Endothelial cell (in vitro differentiated cells): ENCODE measurements at regions not wholly inside any gene's neighbourhood (a gene's known extent, or its start where the extent isn't known, plus 50 kb on each side); places are given as distances from the start of the nearest gene placed in this dataset.

ENCODE experiments used
- DNase-seq: peaks from one replicate; pipeline ENCODE4 v3.0.0; 2021; ENCODE audit warnings: low spot score
- H3K27ac Mint-ChIP-seq: one replicate; pipeline ENCODE4 v1.8.0; 2021; ENCODE audit warnings: mixed read lengths, inconsistent platforms; ENCODE audit not compliant: unreplicated experiment
- H3K27me3 Mint-ChIP-seq: one replicate; pipeline ENCODE4 v1.8.0; 2021; ENCODE audit warnings: mild to moderate bottlenecking, moderate library complexity, mixed read lengths, inconsistent platforms; ENCODE audit not compliant: unreplicated experiment
- H3K36me3 Mint-ChIP-seq: one replicate; pipeline ENCODE4 v1.8.0; 2021; ENCODE audit warnings: mild to moderate bottlenecking, low read depth, mixed read lengths, inconsistent platforms; ENCODE audit not compliant: unreplicated experiment
- H3K4me1 Mint-ChIP-seq: one replicate; pipeline ENCODE4 v1.8.0; 2021; ENCODE audit warnings: mild to moderate bottlenecking, mixed read lengths, inconsistent platforms; ENCODE audit not compliant: unreplicated experiment
- H3K4me3 Mint-ChIP-seq: one replicate; pipeline ENCODE4 v1.8.0; 2021; ENCODE audit warnings: mild to moderate bottlenecking, mixed read lengths, inconsistent platforms; ENCODE audit not compliant: unreplicated experiment
- H3K9me3 Mint-ChIP-seq: one replicate; pipeline ENCODE4 v1.8.0; 2021; ENCODE audit warnings: mixed read lengths, inconsistent platforms; ENCODE audit not compliant: unreplicated experiment
- TF ChIP-seq, protein P1 (sequence below): fragments of 200-600 bp; sonication (generic); IDR thresholded peaks from one replicate; pipeline ENCODE4 v1.5.0; 2021; ENCODE audit warnings: antibody characterized with exemption; ENCODE audit not compliant: unreplicated experiment

DNA sequence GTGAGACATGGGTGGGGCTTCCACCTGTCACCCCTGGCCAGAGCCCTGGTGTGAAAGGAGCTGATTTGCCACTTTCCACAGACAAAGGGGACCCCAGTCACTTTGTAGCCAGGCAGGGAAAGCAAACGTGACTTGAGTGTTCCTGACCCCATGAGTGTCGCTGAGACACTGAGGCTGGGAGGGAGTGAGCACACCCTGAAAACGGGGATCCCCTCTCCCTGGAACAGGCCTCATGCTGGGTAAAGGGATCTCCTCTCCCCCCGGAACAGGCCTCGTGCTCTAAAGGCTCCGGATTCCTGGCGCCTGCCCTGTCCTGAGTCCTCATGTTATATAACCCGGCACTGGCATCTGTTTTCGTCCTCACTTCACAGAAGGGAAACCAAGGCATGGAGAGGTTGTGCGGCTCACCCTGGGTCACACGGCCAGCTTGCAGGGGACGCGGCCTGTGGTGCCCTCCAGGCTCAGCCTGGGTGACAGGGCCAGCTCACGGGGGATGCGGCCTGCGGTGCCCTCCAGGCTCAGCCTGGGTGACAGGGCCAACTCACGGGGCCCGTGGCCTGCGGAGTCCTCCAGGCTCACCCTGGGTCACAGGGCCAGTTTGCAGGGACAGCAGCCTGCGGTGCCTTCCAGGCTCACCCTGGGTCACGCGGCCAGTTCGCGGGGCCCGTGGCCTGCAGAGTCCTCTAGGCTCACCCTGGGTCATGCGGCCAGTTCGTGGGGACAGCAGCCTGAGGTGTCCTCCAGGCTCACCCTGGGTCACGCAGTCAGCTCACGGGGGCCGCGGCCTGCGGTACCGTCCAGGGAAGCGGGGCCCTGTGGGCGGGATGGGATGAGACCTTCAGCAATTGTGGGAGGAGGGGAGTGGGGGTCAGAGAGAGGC is 104.7 kb downstream of the PDGFA start:
- H3K36me3 Mint-ChIP-seq: peaks cover 10% of the 10 kb centered on the region
- no peak overlapping the region for H3K4me3 Mint-ChIP-seq
- no peaks in the 10 kb centered on the region for H3K9me3 Mint-ChIP-seq
- TF ChIP-seq, protein P1, sequence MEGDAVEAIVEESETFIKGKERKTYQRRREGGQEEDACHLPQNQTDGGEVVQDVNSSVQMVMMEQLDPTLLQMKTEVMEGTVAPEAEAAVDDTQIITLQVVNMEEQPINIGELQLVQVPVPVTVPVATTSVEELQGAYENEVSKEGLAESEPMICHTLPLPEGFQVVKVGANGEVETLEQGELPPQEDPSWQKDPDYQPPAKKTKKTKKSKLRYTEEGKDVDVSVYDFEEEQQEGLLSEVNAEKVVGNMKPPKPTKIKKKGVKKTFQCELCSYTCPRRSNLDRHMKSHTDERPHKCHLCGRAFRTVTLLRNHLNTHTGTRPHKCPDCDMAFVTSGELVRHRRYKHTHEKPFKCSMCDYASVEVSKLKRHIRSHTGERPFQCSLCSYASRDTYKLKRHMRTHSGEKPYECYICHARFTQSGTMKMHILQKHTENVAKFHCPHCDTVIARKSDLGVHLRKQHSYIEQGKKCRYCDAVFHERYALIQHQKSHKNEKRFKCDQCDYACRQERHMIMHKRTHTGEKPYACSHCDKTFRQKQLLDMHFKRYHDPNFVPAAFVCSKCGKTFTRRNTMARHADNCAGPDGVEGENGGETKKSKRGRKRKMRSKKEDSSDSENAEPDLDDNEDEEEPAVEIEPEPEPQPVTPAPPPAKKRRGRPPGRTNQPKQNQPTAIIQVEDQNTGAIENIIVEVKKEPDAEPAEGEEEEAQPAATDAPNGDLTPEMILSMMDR: no peak
- no peaks in the 10 kb centered on the region for H3K4me1 Mint-ChIP-seq
- H3K27ac Mint-ChIP-seq: no peak overlapping the region
- H3K27me3 Mint-ChIP-seq: peaks cover 7% of the 10 kb centered on the region
- DNase-seq: no peak

DNA sequence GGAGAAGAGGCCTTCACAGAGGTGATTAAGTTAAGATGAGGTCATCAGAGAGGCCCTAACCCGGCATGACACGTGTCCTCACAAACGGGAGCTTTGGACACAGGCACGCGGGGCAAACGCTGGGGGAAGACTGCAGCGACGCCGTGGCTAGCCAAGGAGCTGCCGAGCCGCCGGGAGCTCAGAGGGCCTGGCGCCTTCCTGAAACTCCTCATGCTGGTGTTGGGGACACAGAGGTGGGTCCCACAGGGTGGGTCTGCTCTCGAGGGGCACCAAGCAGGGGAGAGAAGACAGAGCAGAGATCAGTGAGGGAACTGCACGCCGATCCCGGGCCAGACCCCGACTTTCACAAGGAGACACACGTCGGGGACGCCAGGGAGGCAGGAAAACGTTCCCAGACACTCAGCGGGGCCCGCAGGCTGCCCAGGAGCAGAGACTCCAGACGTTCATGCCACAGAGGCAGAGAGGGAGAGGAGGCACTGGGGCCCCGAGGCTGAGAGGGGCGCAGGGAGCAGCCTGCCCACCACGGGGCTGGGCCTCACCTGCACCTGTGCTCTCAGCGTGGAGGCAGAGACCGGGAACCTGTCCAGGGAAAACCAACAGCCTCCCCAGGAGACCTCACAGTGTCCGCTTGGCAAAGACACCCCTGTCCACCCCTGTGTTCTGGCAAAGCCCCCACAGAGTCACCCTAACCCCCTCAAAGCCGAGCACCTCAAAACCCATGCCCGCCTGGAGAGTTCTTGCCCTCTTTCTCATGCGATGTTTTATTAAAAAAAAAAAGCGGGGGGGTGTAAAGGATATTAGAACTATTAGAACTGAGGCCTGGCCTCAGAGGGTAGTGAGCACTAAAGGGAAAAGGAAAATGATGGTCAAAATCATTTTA is 103.8 kb downstream of the PDGFA start:
- peaks cover 10% of the 10 kb centered on the region for H3K36me3 Mint-ChIP-seq
- TF ChIP-seq, protein P1: no peak
- no peak overlapping the region for H3K27ac Mint-ChIP-seq
- no peak overlapping the region for H3K4me3 Mint-ChIP-seq
- no peaks in the 10 kb centered on the region for H3K9me3 Mint-ChIP-seq
- no peak for DNase-seq
- no peaks in the 10 kb centered on the region for H3K4me1 Mint-ChIP-seq
- H3K27me3 Mint-ChIP-seq: peaks cover 7% of the 10 kb centered on the region

- Mint-ChIP-seq H3K27me3 (peaks cover 10% of the 10 kb centered on the region), H3K4me1 (no peaks in the 10 kb centered on the region), H3K4me3 (no peak overlapping the region), H3K27ac (no peak overlapping the region), H3K9me3 (no peaks in the 10 kb centered on the region), H3K36me3 (peaks cover 10% of the 10 kb centered on the region)
- DNase-seq: no peak
- TF ChIP-seq, protein P1: no peak
These were observed 102.7 kb downstream of the PDGFA start for GRCh38 chr7:416761-417624.

DNA sequence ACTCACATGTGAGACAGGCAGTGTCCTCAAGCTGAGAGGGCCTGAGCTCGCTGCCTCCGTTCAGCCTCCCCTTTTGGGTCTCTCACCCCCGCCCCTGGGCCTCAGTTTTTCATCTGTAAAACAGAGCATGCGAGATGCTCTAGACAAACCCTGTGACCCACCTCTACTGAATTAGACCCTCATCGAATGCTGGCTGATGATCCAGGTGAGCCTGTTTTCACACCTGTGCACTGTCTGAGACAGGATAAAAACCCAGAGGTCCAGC is 102.1 kb downstream of the PDGFA start:
- Mint-ChIP-seq H3K4me1 (no peaks in the 10 kb centered on the region), H3K36me3 (peaks cover 6% of the 10 kb centered on the region), H3K4me3 (no peak overlapping the region), H3K27me3 (peaks cover 10% of the 10 kb centered on the region), H3K27ac (no peak overlapping the region), H3K9me3 (no peaks in the 10 kb centered on the region)
- TF ChIP-seq, protein P1: no peak
- DNase-seq: no peak
